ENCODE measurements at regions not wholly inside any gene's neighbourhood (a gene's known extent, or its start where the extent isn't known, plus 50 kb on each side); places are given as distances from the start of the nearest gene placed in this dataset.

DNA sequence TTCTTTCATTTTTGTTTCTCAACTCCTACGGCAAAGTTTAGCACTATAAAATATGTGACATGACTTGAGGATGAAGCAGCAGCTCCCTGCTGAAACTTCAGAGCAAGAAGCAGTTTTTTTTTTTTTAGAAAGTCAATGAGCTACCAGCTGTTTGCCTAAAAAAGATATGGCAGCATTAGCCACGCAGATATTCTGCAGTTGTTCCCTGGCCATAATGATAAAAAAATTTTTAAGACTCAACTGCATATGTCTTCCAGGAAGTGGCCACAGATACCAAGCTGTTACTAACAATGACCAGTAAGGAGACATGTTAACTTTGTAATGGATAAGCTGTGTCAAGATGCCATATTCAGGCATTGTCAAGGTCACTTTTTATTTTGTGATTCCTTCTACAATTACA is 319.6 kb upstream of the CDH11 start (continued):
- TF ChIP-seq, protein P1, sequence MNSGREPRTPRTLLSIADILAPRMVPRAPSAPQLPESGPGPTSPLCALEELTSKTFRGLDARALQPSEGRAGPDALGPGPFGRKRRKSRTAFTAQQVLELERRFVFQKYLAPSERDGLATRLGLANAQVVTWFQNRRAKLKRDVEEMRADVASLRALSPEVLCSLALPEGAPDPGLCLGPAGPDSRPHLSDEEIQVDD (CRISPR knock-in tag; IDR thresholded peaks at IDR 0.05; ENCODE audit: borderline replicate concordance): no peak
- TF ChIP-seq, protein P2, sequence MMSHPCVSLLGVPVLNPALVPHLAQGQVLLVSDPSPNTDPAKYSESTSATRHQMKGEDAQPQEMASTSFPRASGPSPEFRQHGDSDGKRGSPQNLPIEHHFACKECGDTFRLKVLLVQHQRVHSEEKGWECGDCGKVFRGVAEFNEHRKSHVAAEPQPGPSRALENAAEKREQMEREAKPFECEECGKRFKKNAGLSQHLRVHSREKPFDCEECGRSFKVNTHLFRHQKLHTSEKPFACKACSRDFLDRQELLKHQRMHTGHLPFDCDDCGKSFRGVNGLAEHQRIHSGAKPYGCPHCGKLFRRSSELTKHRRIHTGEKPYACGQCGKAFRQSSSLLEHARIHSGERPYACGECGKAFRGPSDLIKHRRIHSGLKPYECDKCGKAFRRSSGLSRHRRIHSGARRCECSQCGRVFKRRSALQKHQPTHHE (CRISPR knock-in tag; IDR thresholded peaks at IDR 0.05; ENCODE audit: borderline replicate concordance): no peak
- TF ChIP-seq SMARCC2 (IDR thresholded peaks at IDR 0.05): no peak
- no peak for TF ChIP-seq CHD2 (IDR thresholded peaks at IDR 0.05; ENCODE audit: low read depth, low read length)
- no peak for TF ChIP-seq MNT (IDR thresholded peaks at IDR 0.05)
- TF ChIP-seq, protein P3, sequence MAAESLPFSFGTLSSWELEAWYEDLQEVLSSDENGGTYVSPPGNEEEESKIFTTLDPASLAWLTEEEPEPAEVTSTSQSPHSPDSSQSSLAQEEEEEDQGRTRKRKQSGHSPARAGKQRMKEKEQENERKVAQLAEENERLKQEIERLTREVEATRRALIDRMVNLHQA (CRISPR knock-in tag; IDR thresholded peaks at IDR 0.05): no peak
- TF ChIP-seq IRF1 (CRISPR knock-in tag; IDR thresholded peaks at IDR 0.05; ENCODE audit: low read depth): no peak
- no peak for TF ChIP-seq ZNF556 (CRISPR knock-in tag; IDR thresholded peaks at IDR 0.05; ENCODE audit: borderline replicate concordance)
